BLaER1 (cell line): ENCODE measurements at regions not wholly inside any gene's neighbourhood (a gene's known extent, or its start where the extent isn't known, plus 50 kb on each side); places are given as distances from the start of the nearest gene placed in this dataset.

ENCODE experiments used
- H3K27ac ChIP-seq: shearing (Covaris generic); formaldehyde crosslinking; 2 replicates; pipeline ENCODE4 v1.8.1; 2022
- H3K27me3 ChIP-seq: shearing (Covaris generic); formaldehyde crosslinking; 2 replicates; pipeline ENCODE4 v1.8.1; 2022
- H3K36me3 ChIP-seq: shearing (Covaris generic); formaldehyde crosslinking; 2 replicates; pipeline ENCODE4 v1.8.1; 2022
- H3K4me1 ChIP-seq: shearing (Covaris generic); formaldehyde crosslinking; 2 replicates; pipeline ENCODE4 v1.8.1; 2022
- H3K4me2 ChIP-seq: shearing (Covaris generic); formaldehyde crosslinking; 2 replicates; pipeline ENCODE4 v1.8.1; 2022
- H3K4me3 ChIP-seq: shearing (Covaris generic); formaldehyde crosslinking; 2 replicates; pipeline ENCODE4 v1.8.1; 2022
- H3K9ac ChIP-seq: shearing (Covaris generic); formaldehyde crosslinking; 2 replicates; pipeline ENCODE4 v1.8.1; 2022
- H3K9me3 ChIP-seq: shearing (Covaris generic); formaldehyde crosslinking; 2 replicates; pipeline ENCODE4 v1.8.1; 2022
- H4K20me1 ChIP-seq: shearing (Covaris generic); formaldehyde crosslinking; 2 replicates; pipeline ENCODE4 v1.8.1; 2022
- Cebpa-rat ChIP-seq: shearing (Covaris generic); IDR thresholded peaks from 2 replicates; pipeline ENCODE4 v1.8.1; 2022

- Histone ChIP-seq H3K36me3 (no peaks in the 10 kb centered on the region), H3K4me1 (no peaks in the 10 kb centered on the region), H4K20me1 (no peaks in the 10 kb centered on the region), H3K4me3 (no peak overlapping the region), H3K27ac (no peak overlapping the region), H3K9ac (no peak overlapping the region), H3K27me3 (no peaks in the 10 kb centered on the region), H3K4me2 (no peak overlapping the region), H3K9me3 (peaks cover 7% of the 10 kb centered on the region)
- TF ChIP-seq Cebpa-rat: no peak
Observed at GRCh38 chr6:140487586-140487985, 1113.1 kb upstream of the CITED2 start.

- Histone ChIP-seq H3K36me3 (no peaks in the 10 kb centered on the region), H3K4me3 (no peak overlapping the region), H3K4me2 (no peak overlapping the region), H3K27ac (no peak overlapping the region), H4K20me1 (no peaks in the 10 kb centered on the region), H3K27me3 (no peaks in the 10 kb centered on the region), H3K9me3 (peaks cover 7% of the 10 kb centered on the region), H3K4me1 (no peaks in the 10 kb centered on the region), H3K9ac (no peak overlapping the region)
- TF ChIP-seq Cebpa-rat: no peak
Observed at GRCh38 chr6:140486450-140487361, 1112.3 kb upstream of the CITED2 start.

- Histone ChIP-seq H3K36me3 (no peaks in the 10 kb centered on the region), H3K9ac (no peak overlapping the region), H3K4me3 (no peak overlapping the region), H3K27me3 (no peaks in the 10 kb centered on the region), H3K4me1 (no peaks in the 10 kb centered on the region), H3K4me2 (no peak overlapping the region), H4K20me1 (no peaks in the 10 kb centered on the region), H3K27ac (no peak overlapping the region), H3K9me3 (peaks cover 7% of the 10 kb centered on the region)
- TF ChIP-seq Cebpa-rat: no peak
Observed at GRCh38 chr6:140485740-140486449, 1111.4 kb upstream of the CITED2 start.

GRCh38 chr6:140480852-140481251, 1106.4 kb upstream of the CITED2 start:
- TF ChIP-seq Cebpa-rat: no peak
- H3K4me3 ChIP-seq: no peak overlapping the region
- H3K27me3 ChIP-seq: no peaks in the 10 kb centered on the region
- H3K9me3 ChIP-seq: no peaks in the 10 kb centered on the region
- no peak overlapping the region for H3K27ac ChIP-seq
- no peaks in the 10 kb centered on the region for H3K36me3 ChIP-seq
- H3K4me2 ChIP-seq: no peak overlapping the region
- H3K9ac ChIP-seq: no peak overlapping the region
- H4K20me1 ChIP-seq: no peaks in the 10 kb centered on the region
- no peaks in the 10 kb centered on the region for H3K4me1 ChIP-seq

GRCh38 chr6:140478631-140479030, 1104.2 kb upstream of the CITED2 start:
- Histone ChIP-seq H3K27me3 (no peaks in the 10 kb centered on the region), H3K4me3 (no peak overlapping the region), H3K36me3 (no peaks in the 10 kb centered on the region), H3K27ac (no peak overlapping the region), H3K4me1 (no peaks in the 10 kb centered on the region), H4K20me1 (no peaks in the 10 kb centered on the region), H3K4me2 (no peak overlapping the region), H3K9me3 (no peaks in the 10 kb centered on the region), H3K9ac (no peak overlapping the region)
- TF ChIP-seq Cebpa-rat: no peak

DNA sequence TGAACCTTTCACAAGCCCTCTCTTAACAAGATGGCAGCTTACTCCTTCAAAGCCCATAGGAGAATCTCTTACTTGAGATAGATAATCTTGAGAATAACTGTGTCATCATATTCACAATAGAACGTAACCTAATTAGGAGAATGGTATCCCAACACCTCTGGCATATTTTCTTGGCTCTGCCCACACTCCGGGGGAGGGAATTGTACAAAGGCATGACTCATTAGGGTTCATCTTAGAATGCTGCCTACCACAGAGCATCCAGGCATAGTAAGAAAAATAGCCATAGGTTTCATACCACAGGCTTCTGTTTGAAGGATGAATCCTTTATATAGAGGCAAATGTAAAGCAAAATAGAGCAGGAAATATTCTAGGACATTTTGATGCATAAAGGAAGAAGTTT, 1100.6 kb upstream of the CITED2 start:
- H3K9ac ChIP-seq: no peak overlapping the region
- no peaks in the 10 kb centered on the region for H3K27me3 ChIP-seq
- no peaks in the 10 kb centered on the region for H3K9me3 ChIP-seq
- H4K20me1 ChIP-seq: no peaks in the 10 kb centered on the region
- H3K36me3 ChIP-seq: no peaks in the 10 kb centered on the region
- H3K27ac ChIP-seq: no peak overlapping the region
- no peak overlapping the region for H3K4me2 ChIP-seq
- TF ChIP-seq Cebpa-rat: no peak
- no peaks in the 10 kb centered on the region for H3K4me1 ChIP-seq
- no peak overlapping the region for H3K4me3 ChIP-seq

DNA sequence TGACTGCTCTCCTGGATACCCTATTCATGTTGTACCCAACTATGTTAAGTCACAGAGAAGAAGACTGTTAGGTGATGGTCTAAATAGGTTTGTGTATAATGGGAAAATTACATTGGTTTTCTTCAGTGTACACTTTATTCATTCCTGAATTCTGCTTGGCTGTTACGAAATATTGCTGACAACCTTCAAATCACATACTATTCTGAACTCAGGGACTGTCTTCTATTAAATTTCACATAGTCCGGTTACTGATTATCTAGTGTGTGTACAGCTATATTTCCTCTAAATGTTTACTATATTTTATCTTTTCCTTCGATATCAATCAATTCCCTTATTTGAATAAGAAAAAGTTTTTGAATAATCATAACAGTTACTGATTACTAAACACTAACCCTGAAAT, 1090.3 kb upstream of the CITED2 start:
- no peak overlapping the region for H3K4me2 ChIP-seq
- no peaks in the 10 kb centered on the region for H3K36me3 ChIP-seq
- no peak overlapping the region for H3K9ac ChIP-seq
- no peak overlapping the region for H3K27ac ChIP-seq
- no peak overlapping the region for H3K4me3 ChIP-seq
- H3K27me3 ChIP-seq: no peaks in the 10 kb centered on the region
- TF ChIP-seq Cebpa-rat: no peak
- H3K9me3 ChIP-seq: no peaks in the 10 kb centered on the region
- no peaks in the 10 kb centered on the region for H3K4me1 ChIP-seq
- no peaks in the 10 kb centered on the region for H4K20me1 ChIP-seq

GRCh38 chr6:140463312-140463710, 1088.9 kb upstream of the CITED2 start:
- H3K36me3 ChIP-seq: no peaks in the 10 kb centered on the region
- no peak overlapping the region for H3K4me2 ChIP-seq
- no peak overlapping the region for H3K4me3 ChIP-seq
- no peak overlapping the region for H3K9ac ChIP-seq
- no peaks in the 10 kb centered on the region for H4K20me1 ChIP-seq
- no peak overlapping the region for H3K27ac ChIP-seq
- no peaks in the 10 kb centered on the region for H3K27me3 ChIP-seq
- H3K4me1 ChIP-seq: no peaks in the 10 kb centered on the region
- TF ChIP-seq Cebpa-rat: no peak
- H3K9me3 ChIP-seq: no peaks in the 10 kb centered on the region

DNA sequence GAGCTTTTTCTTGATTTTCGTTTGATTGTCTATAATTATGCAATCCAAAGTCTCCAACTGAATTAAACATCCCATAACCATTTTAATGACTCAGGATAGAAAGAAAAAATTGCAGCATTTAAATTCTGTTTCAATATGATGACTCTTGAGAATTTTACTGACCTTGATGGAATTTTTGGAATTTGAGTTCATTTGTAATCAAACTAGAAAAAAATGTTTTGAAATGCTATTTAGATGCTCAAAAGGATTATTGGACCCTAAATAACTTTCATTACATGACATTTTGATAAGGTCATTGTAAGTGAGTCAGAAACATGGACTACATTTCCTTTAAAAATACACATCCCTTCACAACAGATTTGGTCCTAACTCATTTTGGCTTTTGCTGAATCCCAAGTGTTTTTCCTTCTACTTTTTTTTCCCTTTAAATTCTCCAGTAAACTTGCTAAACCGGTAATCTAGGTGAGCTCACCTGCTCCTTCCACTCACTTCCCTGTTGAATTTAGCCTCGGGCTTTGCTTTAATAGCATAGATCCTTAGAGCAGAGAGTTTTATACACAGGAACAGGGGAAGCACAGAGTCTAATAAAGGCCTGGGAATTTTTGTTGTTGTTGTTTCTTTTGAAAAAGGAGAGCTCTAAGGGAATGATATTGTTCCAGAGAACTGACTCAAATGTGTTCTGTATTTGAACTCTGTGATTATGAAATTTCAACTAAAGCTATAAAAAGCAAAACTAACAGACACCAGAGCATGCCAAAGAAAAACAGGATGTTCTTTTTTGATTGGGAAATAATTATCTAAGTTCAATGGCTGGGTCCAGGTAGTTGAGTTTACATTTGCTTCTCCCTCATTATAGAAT, 1088.2 kb upstream of the CITED2 start:
- no peak overlapping the region for H3K9ac ChIP-seq

GRCh38 chr6:140462076-140462452, 1087.6 kb upstream of the CITED2 start:
- Histone ChIP-seq H3K4me1 (no peaks in the 10 kb centered on the region), H3K4me3 (no peak overlapping the region), H3K27ac (no peak overlapping the region), H4K20me1 (no peaks in the 10 kb centered on the region), H3K36me3 (no peaks in the 10 kb centered on the region), H3K27me3 (no peaks in the 10 kb centered on the region), H3K9ac (no peak overlapping the region), H3K4me2 (no peak overlapping the region), H3K9me3 (no peaks in the 10 kb centered on the region)
- TF ChIP-seq Cebpa-rat: no peak

More for the DNA sequence above, 1088.2 kb upstream of the CITED2 start:
- TF ChIP-seq Cebpa-rat: no peak
- Histone ChIP-seq H3K36me3 (no peaks in the 10 kb centered on the region), H4K20me1 (no peaks in the 10 kb centered on the region), H3K4me1 (no peaks in the 10 kb centered on the region), H3K27ac (no peak overlapping the region), H3K27me3 (no peaks in the 10 kb centered on the region), H3K9me3 (no peaks in the 10 kb centered on the region), H3K4me2 (no peak overlapping the region), H3K4me3 (no peak overlapping the region)
